HCT116 (cell line): ENCODE measurements at regions not wholly inside any gene's neighbourhood (a gene's known extent, or its start where the extent isn't known, plus 50 kb on each side); places are given as distances from the start of the nearest gene placed in this dataset.
A peak's percentile ranks its signal among the peaks of the same experiment; 100 is the strongest.
"Not testable (repeated sequence)": the region's sequence is repeated elsewhere in the genome, so short reads cannot be mapped to it uniquely, and the experiment has no call there.

Experiments
- ATAC-seq: fragments of 200-7000 bp; cut with Tn5 transposase; 2 replicates; pipeline ENCODE4 v1.9.1; 2020; ENCODE audit warnings: mild to moderate bottlenecking, moderate library complexity
- BruUV-seq: library from RNA; stranded (reverse); fragments of 400-500 nt; replicated peaks from 2 replicates; lab custom pipeline; 2021; lab: Mats Ljungman, UMichigan
- CTCF ChIA-PET: fragments of 300-600 bp; sonication (Branson Sonifier 250); formaldehyde crosslinking; loops from one replicate; lab custom pipeline; 2021; ENCODE audit warnings: antibody characterized with exemption; lab: Charles Lee
- POLR2A ChIA-PET: fragments of 300-600, 350-600 bp; sonication (Branson Sonifier 250); formaldehyde crosslinking; loops from one replicate; lab custom pipeline; 2021; ENCODE audit warnings: antibody characterized with exemption; lab: Charles Lee
- RAD21 ChIA-PET, 2 experiments: fragments of 300-600 bp; sonication (Branson Sonifier 250); formaldehyde crosslinking; loops; one replicate each; lab custom pipeline; 2023; ENCODE audit warnings: low total read pairs in 2 of 2; ENCODE audit not compliant: uncharacterized antibody in 2 of 2, unreplicated experiment in 2 of 2, low non-redundant PET in 1 of 2; lab: Charles Lee
- DNase-seq: peaks from one replicate; pipeline ENCODE4 v3.0.0-alpha.2; 2010; ENCODE audit warnings: low read depth, low spot score
- H2AFZ ChIP-seq: fragments of 200-600 bp; shearing (Covaris generic), sonication (generic); 2 replicates; pipeline ENCODE4 v1.6.1; 2017; ENCODE audit warnings: low read depth, mixed run types, mixed read lengths, antibody characterized with exemption, low read length; ENCODE audit not compliant: poor library complexity, severe bottlenecking
- H3K27ac ChIP-seq: 2 replicates; pipeline ENCODE4 v1.5.1; 2012; ENCODE audit warnings: low read depth, low read length
- H3K27me3 ChIP-seq: fragments of 200-600 bp; sonication (generic); 2 replicates; pipeline ENCODE4 v1.6.1; 2016; ENCODE audit warnings: mixed run types, low read length, mixed read lengths; ENCODE audit not compliant: insufficient read depth
- H3K36me3 ChIP-seq, 2 experiments: fragments of 200-500 bp in 1 of 2; fragments of 200-600 bp in 1 of 2; sonication (Bioruptor generic) in 1 of 2; sonication (generic) in 1 of 2; 2 replicates each; pipeline versions ENCODE4 v1.5.1 to v1.6.1; 2014 to 2016; ENCODE audit warnings: low read length in 2 of 2, inconsistent platforms in 1 of 2, mixed read lengths in 1 of 2, mixed run types in 1 of 2; ENCODE audit not compliant: insufficient read depth in 2 of 2, control insufficient read depth in 1 of 2
- H3K4me1 ChIP-seq, 2 experiments: fragments of 200-600 bp in 1 of 2; sonication (generic) in 1 of 2; 2 replicates each; pipeline versions ENCODE4 v1.5.1 to v1.6.1; 2012 to 2017; ENCODE audit warnings: low read length in 2 of 2, inconsistent platforms in 1 of 2, mild to moderate bottlenecking in 1 of 2, mixed read lengths in 1 of 2, mixed run types in 1 of 2, moderate library complexity in 1 of 2; ENCODE audit not compliant: insufficient read depth in 2 of 2, control insufficient read depth in 1 of 2
- H3K4me2 ChIP-seq: fragments of 200-600 bp; sonication (generic); 2 replicates; pipeline ENCODE4 v1.6.1; 2017; ENCODE audit warnings: mixed run types, low read length, mixed read lengths
- H3K4me3 ChIP-seq, 2 experiments: fragments of 200-600 bp in 1 of 2; sonication (generic) in 1 of 2; replicated peaks in 1 of 2; 2 replicates each; pipeline ENCODE4 v1.5.1; 2011 to 2016; ENCODE audit warnings: low read length in 2 of 2, control low read depth in 1 of 2, low read depth in 1 of 2, mild to moderate bottlenecking in 1 of 2, mixed read lengths in 1 of 2, mixed run types in 1 of 2
- H3K79me2 ChIP-seq: fragments of 200-600 bp; sonication (generic); 2 replicates; pipeline ENCODE4 v1.6.1; 2017; ENCODE audit warnings: mild to moderate bottlenecking, mixed run types, low read length, moderate library complexity, mixed read lengths; ENCODE audit not compliant: insufficient read depth
- H3K9ac ChIP-seq: fragments of 200-600 bp; sonication (generic); 2 replicates; pipeline ENCODE4 v1.6.1; 2016; ENCODE audit warnings: low read length, mixed read lengths
- H3K9me2 ChIP-seq: fragments of 200-600 bp; sonication (generic), shearing (Covaris generic); 2 replicates; pipeline ENCODE4 v1.6.1; 2017; ENCODE audit warnings: mixed run types, mild to moderate bottlenecking, moderate library complexity; ENCODE audit not compliant: insufficient read depth
- H3K9me3 ChIP-seq, 2 experiments: fragments of 200-500 bp in 1 of 2; fragments of 200-600 bp in 1 of 2; sonication (Bioruptor generic) in 1 of 2; sonication (generic) in 1 of 2; 2 replicates each; pipeline ENCODE4 v1.6.1; 2014 to 2017; ENCODE audit warnings: low read length in 2 of 2, mixed read lengths in 2 of 2, inconsistent platforms in 1 of 2, low read depth in 1 of 2, mild to moderate bottlenecking in 1 of 2, mixed run types in 1 of 2, moderate library complexity in 1 of 2; ENCODE audit not compliant: control insufficient read depth in 1 of 2, insufficient read depth in 1 of 2
- H4K20me1 ChIP-seq: fragments of 200-600 bp; sonication (generic), shearing (Covaris generic); 2 replicates; pipeline ENCODE4 v1.6.1; 2017; ENCODE audit warnings: mixed run types, mild to moderate bottlenecking, moderate library complexity; ENCODE audit not compliant: insufficient read depth
- CTCF ChIP-seq, 3 experiments: fragments of 200-600 bp in 1 of 3; sonication (generic) in 1 of 3; IDR thresholded peaks in 2 of 3; conservative IDR thresholded peaks in 1 of 3; 2 replicates each; pipeline ENCODE4 v1.5.1; 2012 to 2017; ENCODE audit warnings: low read depth in 2 of 3, low read length in 2 of 3, antibody characterized with exemption in 1 of 3, borderline replicate concordance in 1 of 3, control low read depth in 1 of 3, mild to moderate bottlenecking in 1 of 3, mixed read lengths in 1 of 3, mixed run types in 1 of 3, moderate library complexity in 1 of 3; ENCODE audit not compliant: insufficient read depth in 1 of 3
- intact Hi-C: fragments of 100-400 bp; cut with micrococcal nuclease; formaldehyde crosslinking; loops from 2 replicates; pipeline ENCODE4 v1.10.0; 2022

GRCh38 chr15:30755036-30755687 is 129.2 kb downstream of the ARHGAP11B start:
- intact Hi-C loops: not testable (repeated sequence)

DNA sequence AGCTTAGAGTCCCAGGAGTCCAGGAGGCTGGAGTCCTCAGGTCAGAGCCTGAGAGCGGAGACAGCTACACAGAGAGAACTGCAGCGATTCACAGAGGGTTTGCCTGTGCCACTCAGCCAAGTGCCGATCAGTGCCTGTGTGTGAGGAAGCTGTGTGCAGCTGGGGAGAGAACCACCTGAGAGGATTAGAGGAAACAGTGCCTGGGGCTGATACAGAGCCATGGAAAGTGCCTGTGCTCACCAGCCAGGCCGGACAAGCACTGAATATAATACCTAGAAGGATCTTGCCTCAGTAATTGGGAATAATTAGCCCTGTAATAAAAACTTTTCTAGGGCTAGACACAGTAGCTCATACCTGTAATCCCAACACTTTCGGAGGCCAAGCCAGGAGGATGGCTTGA is 134.7 kb downstream of the ARHGAP11B start:
- H3K9ac ChIP-seq, H3K9me2 ChIP-seq, H3K27me3 ChIP-seq, POLR2A ChIA-PET, intact Hi-C loops, H3K4me3 ChIP-seq, BruUV-seq, H3K4me1 ChIP-seq, H4K20me1 ChIP-seq, H3K27ac ChIP-seq, H2AFZ ChIP-seq, DNase-seq, H3K36me3 ChIP-seq, ATAC-seq, H3K79me2 ChIP-seq, RAD21 ChIA-PET, CTCF ChIA-PET, H3K9me3 ChIP-seq, H3K4me2 ChIP-seq: not testable (repeated sequence)

More at GRCh38 chr15:30755036-30755687, 129.2 kb downstream of the ARHGAP11B start:
- peak in 1 of 3 experiments; percentile 21; a peak in 1 of 6 replicates for TF ChIP-seq CTCF (IDR thresholded peaks at IDR 0.05 in 2 of 3, conservative IDR thresholded peaks at IDR 0.05 in 1 of 3; ENCODE audit: borderline replicate concordance in 1 of 3, insufficient read depth in 1 of 3, low read depth in 2 of 3, low read length in 2 of 3)
- H3K4me1 ChIP-seq, POLR2A ChIA-PET, DNase-seq, H3K79me2 ChIP-seq, H3K9me3 ChIP-seq, H3K27ac ChIP-seq, BruUV-seq, H3K4me3 ChIP-seq, H3K9ac ChIP-seq, H3K27me3 ChIP-seq, H4K20me1 ChIP-seq, H3K4me2 ChIP-seq, H2AFZ ChIP-seq, CTCF ChIA-PET, H3K36me3 ChIP-seq, RAD21 ChIA-PET, H3K9me2 ChIP-seq: not testable (repeated sequence)
- ATAC-seq: peak; percentile 95

- H4K20me1 ChIP-seq, DNase-seq, H3K4me1 ChIP-seq, H3K9me3 ChIP-seq, H3K79me2 ChIP-seq, H3K27me3 ChIP-seq, H3K4me3 ChIP-seq, ATAC-seq, H3K27ac ChIP-seq, H3K36me3 ChIP-seq, H3K4me2 ChIP-seq, H3K9ac ChIP-seq, BruUV-seq, POLR2A ChIA-PET, H2AFZ ChIP-seq, RAD21 ChIA-PET, H3K9me2 ChIP-seq, intact Hi-C loops, CTCF ChIA-PET: not testable (repeated sequence)
These were observed 135.4 kb downstream of the ARHGAP11B start for GRCh38 chr15:30761365-30761764.

- H3K4me1 ChIP-seq, H3K79me2 ChIP-seq, CTCF ChIA-PET, H3K27ac ChIP-seq, H3K36me3 ChIP-seq, H3K9ac ChIP-seq, H3K27me3 ChIP-seq, POLR2A ChIA-PET, H2AFZ ChIP-seq, H3K9me2 ChIP-seq, RAD21 ChIA-PET, intact Hi-C loops, H3K4me2 ChIP-seq, DNase-seq, H3K4me3 ChIP-seq, H3K9me3 ChIP-seq, H4K20me1 ChIP-seq, BruUV-seq, ATAC-seq: not testable (repeated sequence)
These were observed 134.2 kb upstream of the FAN1 start for GRCh38 chr15:30769390-30770124.
